Cardiac septum (tissue), 1 donor: ENCODE measurements at regions not wholly inside any gene's neighbourhood (a gene's known extent, or its start where the extent isn't known, plus 50 kb on each side); places are given as distances from the start of the nearest gene placed in this dataset.
"Not testable (repeated sequence)": the region's sequence is repeated elsewhere in the genome, so short reads cannot be mapped to it uniquely, and the experiment has no call there.

Experiments
- DNase-seq: peaks from one replicate; pipeline ENCODE4 v3.0.0-alpha.2; 2020; ENCODE audit warnings: low spot score
- intact Hi-C: fragments of 100-400 bp; cut with DNase I; formaldehyde crosslinking; loops from one replicate; pipeline ENCODE4 v1.14.0; 2022
- donor health status: DM: no; HTN: no; CAD: no.

DNA sequence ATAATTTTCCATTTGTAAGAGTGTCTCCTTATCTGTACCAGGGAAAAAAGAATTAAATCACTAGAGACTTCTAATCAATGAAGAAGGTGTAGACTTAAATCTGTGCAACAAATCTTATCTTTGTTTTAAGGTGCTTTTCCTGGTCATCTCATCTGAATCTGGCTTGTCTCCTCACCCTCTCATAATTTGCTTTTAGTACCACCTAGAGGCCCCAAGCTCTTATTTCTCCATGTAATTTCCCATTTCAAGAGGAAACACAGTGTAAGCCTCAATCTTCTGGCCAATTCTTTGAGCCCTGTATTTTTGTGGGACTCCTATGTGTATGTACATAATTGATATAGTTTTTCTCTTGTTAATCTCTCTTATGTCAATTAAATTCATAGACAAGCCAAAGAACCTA lies 1975.3 kb upstream of the CDH6 start:
- intact Hi-C loops: no loop called here
- DNase-seq: no peak

DNA sequence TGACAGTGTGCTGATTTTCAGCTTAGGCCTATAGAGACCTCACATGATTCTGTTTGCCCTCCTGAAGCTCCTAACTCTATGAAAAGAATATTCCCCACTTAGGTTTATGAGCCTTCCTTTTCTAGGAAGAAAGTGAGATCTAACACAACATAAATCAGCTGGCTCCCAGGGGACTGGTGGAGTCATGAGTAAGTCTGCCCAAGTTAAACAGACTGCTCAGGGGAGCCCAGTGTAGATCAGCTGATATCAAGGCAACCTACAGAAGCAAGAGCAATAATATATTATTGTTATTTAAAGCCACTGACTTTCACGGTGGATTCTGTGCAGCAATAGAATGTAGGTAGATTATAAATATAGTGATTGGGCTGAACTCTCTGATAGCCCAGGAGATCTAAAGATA lies 1978.6 kb upstream of the CDH6 start:
- no peak for DNase-seq
- intact Hi-C loops: no loop called here

DNA sequence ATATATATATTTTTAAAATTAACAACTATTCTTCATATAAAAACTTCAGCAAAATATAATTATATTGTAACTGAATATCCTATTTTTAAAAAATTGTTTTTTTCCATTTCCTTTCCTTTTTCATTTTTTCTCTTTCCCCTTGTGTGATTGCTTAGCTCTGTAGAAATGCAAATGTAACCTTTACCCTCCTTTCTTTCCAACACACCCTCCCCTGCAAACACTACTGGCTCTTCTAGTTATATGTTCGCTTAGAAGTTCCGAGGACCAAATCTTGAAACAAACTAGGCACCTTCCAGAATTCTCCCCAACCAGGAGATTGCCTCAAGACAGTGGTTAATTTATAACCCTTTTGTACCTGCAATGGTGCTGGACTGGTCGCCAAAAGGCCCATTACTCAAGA lies 1980.0 kb upstream of the CDH6 start:
- DNase-seq: no peak
- intact Hi-C loops: no loop called here

DNA sequence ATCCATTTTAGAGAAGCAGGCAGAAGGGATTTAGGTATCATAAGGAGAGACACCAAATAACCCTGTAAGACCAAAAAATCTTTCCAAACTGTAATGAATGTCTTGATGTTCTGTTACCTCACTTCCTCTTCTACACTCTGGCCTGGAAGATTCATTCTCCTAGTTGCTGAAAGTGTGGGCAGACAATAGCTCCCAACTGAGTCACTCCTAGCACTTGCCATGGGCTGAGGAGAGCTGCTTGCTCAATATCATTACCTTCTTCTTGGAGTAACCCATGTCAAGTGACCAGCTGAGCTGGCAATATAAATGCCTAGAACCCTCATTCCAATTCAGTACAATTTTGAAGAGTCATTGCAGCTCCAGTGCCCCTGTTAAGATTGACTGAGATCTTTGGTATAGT lies 1985.5 kb upstream of the CDH6 start:
- DNase-seq: no peak
- intact Hi-C loops: no loop called here

DNA sequence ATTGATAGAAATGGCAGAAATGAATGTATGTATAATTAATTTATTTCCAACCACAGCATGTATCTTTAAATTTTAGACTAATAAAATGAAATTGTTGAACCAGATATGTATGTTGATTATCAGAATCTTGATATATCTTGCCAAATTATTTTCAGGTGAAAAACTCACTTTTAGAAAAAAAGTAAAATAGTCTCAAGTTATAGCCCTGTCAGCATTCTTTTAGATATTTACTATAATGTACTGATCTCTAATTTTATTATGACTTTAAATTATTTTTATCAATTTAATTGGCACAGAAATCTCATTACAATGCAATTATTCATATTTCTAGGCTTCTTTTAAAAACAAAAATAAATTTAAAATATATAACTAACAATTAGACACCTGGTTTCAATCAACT lies 1990.4 kb upstream of the CDH6 start:
- DNase-seq: no peak

GRCh38 chr5:29197631-29198454 lies 1995.6 kb upstream of the CDH6 start:
- no peak for DNase-seq
- intact Hi-C loops: no loop called here

More for the DNA sequence above, 1990.4 kb upstream of the CDH6 start:
- intact Hi-C loops: no loop called here

- intact Hi-C loops: no loop called here
These were observed 1999.5 kb upstream of the CDH6 start for GRCh38 chr5:29193972-29194371.

GRCh38 chr5:29191269-29192048 lies 2002.0 kb upstream of the CDH6 start:
- DNase-seq, intact Hi-C loops: not testable (repeated sequence)

More at GRCh38 chr5:29193972-29194371, 1999.5 kb upstream of the CDH6 start:
- DNase-seq: no peak

DNA sequence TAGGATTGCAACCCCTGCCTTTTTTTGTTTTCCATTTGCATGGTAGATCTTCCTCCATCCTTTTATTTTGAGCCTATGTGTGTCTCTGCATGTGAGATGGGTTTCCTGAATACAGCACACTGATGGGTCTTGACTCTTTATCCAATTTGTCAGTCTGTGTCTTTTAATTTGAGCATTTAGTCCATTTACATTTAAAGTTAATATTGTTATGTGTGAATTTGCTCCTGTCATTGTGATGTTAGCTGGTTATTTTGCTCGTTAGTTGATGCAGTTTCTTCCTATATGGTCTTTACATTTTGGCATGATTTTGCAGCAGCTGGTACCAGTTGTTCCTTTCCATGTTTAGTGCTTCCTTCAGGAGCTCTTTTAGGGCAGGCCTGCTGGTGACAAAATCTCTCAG lies 2003.1 kb upstream of the CDH6 start:
- intact Hi-C loops, DNase-seq: not testable (repeated sequence)

DNA sequence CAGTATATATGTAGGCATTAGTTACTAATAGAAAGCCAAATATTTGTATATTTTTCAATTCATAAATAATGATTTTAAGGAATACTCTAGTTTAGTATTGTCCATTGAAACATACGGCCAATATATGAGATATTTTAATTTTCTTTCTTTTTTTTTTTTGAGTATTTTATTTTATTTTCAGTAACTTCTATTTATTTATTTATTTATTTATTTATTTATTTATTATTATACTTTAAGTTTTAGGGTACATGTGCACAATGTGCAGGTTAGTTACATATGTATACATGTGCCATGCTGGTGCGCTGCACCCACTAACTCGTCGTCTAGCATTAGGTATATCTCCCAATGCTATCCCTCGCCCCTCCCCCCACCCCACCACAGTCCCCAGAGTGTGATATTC lies 2007.1 kb upstream of the CDH6 start:
- DNase-seq, intact Hi-C loops: not testable (repeated sequence)

- intact Hi-C loops: no loop called here
- no peak for DNase-seq
These were observed 2007.9 kb upstream of the CDH6 start for GRCh38 chr5:29185558-29185957.

DNA sequence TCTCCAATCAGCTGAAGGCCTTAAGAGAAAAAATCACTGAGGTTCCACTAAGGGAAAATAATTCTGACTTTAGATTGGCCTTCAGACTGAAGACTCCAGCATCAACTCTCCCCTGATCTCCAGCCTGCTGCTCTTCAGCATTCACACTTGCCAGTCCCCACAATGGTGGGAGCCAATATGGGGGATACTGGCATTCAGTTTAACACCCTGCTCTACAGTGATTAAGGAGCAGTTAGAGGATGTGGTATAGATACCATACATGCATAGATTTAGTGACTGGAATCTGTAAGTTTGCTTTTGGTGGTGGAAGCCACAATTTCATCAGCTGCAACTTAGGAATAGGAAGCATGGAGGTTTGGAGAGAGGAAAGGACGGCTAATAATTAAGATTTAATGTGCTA lies 2017.7 kb upstream of the CDH6 start:
- intact Hi-C loops: no loop called here
- no peak for DNase-seq

GRCh38 chr5:29170599-29170998 lies 2022.9 kb upstream of the CDH6 start:
- intact Hi-C loops: no loop called here
- DNase-seq: no peak

GRCh38 chr5:29169886-29170285 lies 2023.6 kb upstream of the CDH6 start:
- intact Hi-C loops: no loop called here
- DNase-seq: no peak

- intact Hi-C loops: no loop called here
These were observed 2031.2 kb upstream of the CDH6 start for GRCh38 chr5:29162297-29162696.

GRCh38 chr5:29161399-29162291 lies 2031.8 kb upstream of the CDH6 start:
- intact Hi-C loops: no loop called here
- no peak for DNase-seq

More at GRCh38 chr5:29162297-29162696, 2031.2 kb upstream of the CDH6 start:
- no peak for DNase-seq

- no peak for DNase-seq
- intact Hi-C loops: no loop called here
These were observed 2035.5 kb upstream of the CDH6 start for GRCh38 chr5:29157975-29158374.

- DNase-seq: no peak
- intact Hi-C loops: no loop called here
These were observed 2042.6 kb upstream of the CDH6 start for GRCh38 chr5:29150840-29151239.

GRCh38 chr5:29148581-29148980 lies 2044.9 kb upstream of the CDH6 start:
- intact Hi-C loops: no loop called here
- no peak for DNase-seq

DNA sequence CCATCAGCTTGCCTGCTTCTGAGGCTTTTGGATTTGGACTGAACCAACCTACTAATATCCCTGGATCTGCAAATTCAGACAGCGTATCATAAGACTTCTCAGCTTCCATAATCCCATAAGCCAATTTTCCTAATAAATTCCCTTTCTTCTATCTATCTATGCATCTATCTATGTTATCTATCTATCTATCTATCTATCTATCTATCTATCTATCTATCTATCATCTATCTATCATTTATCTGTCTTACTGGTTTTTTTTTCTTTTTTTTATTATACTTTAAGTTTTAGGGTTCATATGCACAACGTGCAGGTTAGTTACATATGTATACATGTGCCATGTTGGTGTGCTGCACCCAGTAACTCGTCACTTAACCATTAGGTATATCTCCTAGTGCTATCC lies 2045.4 kb upstream of the CDH6 start:
- intact Hi-C loops: no loop called here
- no peak for DNase-seq
